HG02970 (cell line): ENCODE measurements at regions not wholly inside any gene's neighbourhood (a gene's known extent, or its start where the extent isn't known, plus 50 kb on each side); places are given as distances from the start of the nearest gene placed in this dataset.
"Not testable (repeated sequence)": the region's sequence is repeated elsewhere in the genome, so short reads cannot be mapped to it uniquely, and the experiment has no call there.

Experiments used
- ATAC-seq: cut with Tn5 transposase; IDR thresholded peaks from one replicate; pipeline ENCODE4 v1.9.1; 2021; ENCODE audit warnings: mild to moderate bottlenecking, moderate library complexity, moderate number of reproducible peaks; ENCODE audit not compliant: unreplicated experiment, low FRiP score

DNA sequence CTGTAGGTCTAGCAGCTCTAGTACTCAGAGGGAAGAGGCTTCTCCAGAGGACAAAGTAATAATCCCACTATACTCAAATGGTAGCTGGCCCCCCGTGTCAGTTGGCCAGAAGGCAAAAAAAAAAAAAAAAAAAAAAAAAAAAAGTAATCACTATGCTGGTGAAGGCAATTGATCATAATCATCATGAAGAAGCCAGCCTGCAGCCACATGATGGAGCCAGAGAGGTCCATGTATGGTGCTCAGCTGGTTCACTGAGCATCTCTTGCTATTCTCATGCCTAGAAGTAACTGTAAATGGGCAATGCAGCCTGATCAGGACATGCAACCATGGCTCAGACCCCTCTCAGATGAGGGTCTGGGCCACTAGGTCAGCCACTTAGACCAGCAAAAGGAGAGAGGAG lies 378.8 kb downstream of the MED13L start:
- ATAC-seq = no peak

DNA sequence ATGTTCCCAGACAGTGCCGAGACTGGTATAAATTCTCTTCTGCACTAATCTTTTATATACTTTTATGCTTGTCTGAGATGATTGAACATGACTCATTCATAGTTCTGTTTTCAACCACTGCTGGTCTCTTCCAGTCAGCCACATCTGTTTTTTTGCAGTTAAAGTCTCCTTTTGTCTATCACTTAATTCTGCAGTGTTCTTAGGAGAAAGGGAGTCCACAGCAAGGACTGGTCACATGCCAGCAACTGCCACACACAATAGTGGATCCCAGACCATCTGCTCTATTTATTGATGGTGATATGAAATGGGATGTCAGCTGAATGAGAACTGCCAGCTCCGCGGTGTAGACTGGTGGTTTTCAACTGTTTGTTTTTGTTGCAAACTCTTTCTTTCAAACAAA lies 379.8 kb downstream of the MED13L start:
- ATAC-seq = no peak

DNA sequence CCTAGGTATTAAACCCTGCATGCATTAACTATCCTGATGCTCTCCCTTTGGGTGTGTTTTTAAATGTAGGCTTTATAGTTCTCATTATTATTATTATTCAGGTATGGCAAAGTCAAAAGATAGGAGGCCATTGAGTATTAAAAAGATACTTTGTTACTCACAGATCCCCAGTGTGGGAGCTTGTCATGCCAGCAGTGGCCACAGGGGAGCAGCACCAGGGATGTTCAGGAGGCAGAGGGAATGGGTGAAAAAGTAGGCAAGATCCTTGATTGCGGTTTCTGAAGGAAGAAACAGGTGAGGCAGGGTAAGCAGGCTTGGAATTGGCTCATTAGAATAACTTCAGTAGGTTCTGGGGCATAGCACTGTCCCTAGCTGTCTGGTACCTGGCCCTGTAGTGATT lies 382.2 kb downstream of the MED13L start:
- ATAC-seq = no peak

GRCh38 chr12:115891556-115892164 lies 385.8 kb downstream of the MED13L start:
- ATAC-seq = no peak

DNA sequence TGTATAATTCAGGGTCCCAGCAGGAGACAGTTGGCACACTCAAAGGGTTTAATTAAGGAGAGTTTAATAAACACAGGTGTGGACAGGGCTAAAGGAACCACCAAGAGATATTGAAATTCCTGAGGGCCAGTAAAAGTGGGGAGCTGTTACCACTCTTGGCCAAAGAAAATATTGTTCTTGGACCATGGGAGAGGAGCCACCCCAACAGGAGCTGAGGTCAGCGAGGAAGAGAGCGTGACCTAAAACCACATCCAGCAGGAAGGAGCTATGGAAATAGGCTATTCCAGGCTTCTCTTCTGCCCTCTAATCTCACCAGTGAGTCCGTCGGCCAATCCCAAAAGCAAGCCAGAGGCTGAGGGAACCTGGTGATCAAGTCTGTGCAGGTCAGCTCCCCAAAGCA lies 390.8 kb downstream of the MED13L start:
- no peak for ATAC-seq

- ATAC-seq = no peak
These were observed 392.3 kb downstream of the MED13L start for GRCh38 chr12:115885040-115885690.

DNA sequence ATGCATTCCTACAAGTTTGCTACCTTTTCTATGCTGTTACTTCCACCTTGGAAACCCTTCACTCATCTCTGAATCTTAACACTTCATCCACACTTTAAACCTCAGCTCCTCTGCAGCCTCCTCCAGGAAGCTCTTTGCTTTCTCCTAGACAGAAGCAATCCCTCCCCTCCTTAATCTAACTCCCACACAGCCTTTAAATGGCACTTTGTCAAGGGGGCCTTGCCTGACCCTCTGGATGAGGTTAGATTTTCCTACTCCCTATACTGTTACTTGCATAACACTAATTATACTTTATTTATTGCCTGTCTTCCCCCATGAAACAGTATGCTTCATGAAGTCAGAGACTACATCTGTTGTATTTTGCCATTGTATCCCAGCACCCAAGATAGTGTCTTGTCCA lies 394.6 kb downstream of the MED13L start:
- no peak for ATAC-seq

DNA sequence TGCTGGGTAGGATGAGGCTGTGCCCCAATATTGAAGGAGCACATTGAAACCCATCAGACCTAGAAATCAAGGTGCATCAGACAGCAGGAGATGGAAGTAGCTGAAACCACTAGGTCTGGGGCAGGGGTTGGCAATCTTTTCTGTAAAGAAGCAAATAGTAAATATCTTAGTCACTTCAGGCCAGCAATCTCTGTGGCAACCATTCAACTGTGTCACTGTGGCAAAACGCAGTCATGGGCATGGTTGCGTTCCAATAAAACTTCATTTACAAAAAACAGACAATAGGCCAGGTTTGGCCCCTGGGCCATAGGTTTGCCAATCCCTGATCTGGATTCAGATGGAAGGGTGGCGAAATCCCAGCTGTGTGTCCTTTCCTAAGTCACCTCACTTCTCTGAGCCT lies 397.3 kb downstream of the MED13L start:
- ATAC-seq = no peak

DNA sequence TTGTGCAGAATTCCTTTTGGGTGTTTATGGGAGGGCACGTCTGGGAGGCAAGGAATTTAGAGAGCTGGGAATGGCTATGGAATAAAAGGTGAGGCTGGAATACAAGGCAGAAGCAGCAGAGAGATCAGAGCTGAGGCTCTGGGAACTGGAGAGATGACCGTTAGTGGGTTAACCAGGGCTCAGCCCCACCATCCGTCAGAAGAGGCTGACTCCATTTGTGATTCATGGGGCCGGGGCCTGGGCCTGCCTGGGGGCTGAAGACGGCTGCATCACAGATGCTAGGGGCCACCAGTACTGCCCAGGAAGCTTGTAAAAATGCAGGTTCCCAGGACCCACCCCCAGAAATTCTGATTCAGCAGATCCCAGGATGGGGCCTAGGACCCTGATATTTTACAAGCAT lies 398.1 kb downstream of the MED13L start:
- ATAC-seq = no peak

DNA sequence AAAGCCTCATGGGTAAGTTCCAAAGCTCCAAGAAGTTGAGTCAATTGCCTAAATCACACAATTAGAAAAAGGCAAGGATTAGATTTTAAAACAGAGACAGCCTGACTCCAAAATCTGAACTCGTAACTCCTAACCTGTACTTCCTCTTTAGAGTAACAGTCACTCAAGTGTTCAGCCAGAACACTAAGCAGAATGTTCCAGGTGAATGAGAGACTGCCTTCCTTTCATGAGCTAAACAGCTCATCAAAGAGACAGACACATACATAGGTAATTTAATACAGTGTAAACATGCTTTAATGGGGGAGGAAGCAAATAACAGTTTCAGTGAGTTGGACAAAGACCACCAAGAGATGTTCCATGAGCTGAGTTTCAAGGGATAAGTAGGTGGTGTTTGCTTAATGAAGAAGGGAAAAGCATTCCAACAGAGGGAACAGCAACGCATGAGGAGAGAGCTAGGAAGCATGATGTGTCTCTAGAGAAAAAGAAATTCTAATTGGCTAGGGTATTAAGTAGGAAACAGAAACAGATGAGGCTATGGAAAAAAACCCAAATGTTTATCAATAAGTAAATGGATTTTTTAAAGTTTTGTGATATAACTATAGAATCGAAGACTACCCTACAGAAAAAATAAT lies 403.9 kb downstream of the MED13L start:
- no peak for ATAC-seq

- ATAC-seq = no peak
These were observed 404.6 kb downstream of the MED13L start for GRCh38 chr12:115872919-115873357.

GRCh38 chr12:115872212-115872611 lies 405.3 kb downstream of the MED13L start:
- no peak for ATAC-seq

- no peak for ATAC-seq
These were observed 405.8 kb downstream of the MED13L start for GRCh38 chr12:115871714-115872113.

GRCh38 chr12:115870510-115870909 lies 407.0 kb downstream of the MED13L start:
- no peak for ATAC-seq

GRCh38 chr12:115870021-115870420 lies 407.5 kb downstream of the MED13L start:
- no peak for ATAC-seq

GRCh38 chr12:115869604-115870003 lies 407.9 kb downstream of the MED13L start:
- ATAC-seq = no peak

DNA sequence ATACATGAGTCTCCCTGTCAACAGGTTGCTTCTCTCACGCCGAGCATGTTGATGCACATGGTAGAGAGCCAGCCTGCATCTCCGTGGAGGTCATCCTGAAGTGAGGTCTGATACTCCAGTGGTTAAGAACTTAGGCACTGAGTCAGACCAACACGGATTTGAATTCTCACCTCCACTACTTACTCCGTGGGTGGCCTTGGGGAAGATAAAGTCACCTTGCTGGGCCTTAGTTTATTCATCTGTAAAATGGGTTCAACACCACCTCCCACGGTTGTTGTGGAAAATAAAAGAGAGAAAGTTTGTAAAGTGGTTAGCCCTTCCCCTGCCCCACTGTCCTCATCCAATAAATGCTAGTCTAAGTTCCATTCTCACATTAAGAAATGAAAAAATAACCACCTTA lies 408.9 kb downstream of the MED13L start:
- no peak for ATAC-seq

DNA sequence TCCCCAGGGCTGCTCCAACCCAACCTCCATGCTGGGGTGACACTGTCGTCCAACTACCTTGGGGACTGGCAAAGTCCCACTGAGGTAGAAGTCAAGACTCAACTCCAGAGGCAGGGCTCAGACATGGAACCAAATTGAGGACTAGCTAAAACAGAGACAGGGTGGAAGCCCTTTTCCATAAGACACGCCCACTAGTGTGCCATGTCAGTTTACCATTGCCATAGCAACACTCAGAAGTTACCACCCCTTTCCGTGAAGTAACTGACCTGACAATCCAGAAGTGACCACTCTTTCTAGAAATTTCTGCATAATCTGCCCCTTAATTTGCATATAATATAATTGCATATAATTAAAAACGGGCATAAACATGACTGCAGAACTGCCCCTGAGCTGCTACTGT lies 409.6 kb downstream of the MED13L start:
- no peak for ATAC-seq

- no peak for ATAC-seq
These were observed 410.5 kb downstream of the MED13L start for GRCh38 chr12:115866909-115867525.

GRCh38 chr12:115866281-115866680 lies 411.2 kb downstream of the MED13L start:
- ATAC-seq = not testable (repeated sequence)

GRCh38 chr12:115864396-115864795 lies 413.1 kb downstream of the MED13L start:
- no peak for ATAC-seq

GRCh38 chr12:115860619-115861018 lies 416.9 kb downstream of the MED13L start:
- ATAC-seq = no peak
